ENCODE measurements at regions not wholly inside any gene's neighbourhood (a gene's known extent, or its start where the extent isn't known, plus 50 kb on each side); places are given as distances from the start of the nearest gene placed in this dataset.
A peak's percentile ranks its signal among the peaks of the same experiment; 100 is the strongest.

GRCh38 chr6:144721232-144721631, 436.1 kb downstream of the UTRN start:
- Mint-ChIP-seq H3K36me3 (ENCODE audit: low read depth) (peaks cover 17% of the 10 kb centered on the region), H3K4me1 (ENCODE audit: low read depth) (peaks cover 49% of the 10 kb centered on the region), H3K9me3 (no peaks in the 10 kb centered on the region), H3K27ac (no peak overlapping the region), H3K27me3 (ENCODE audit: insufficient read depth) (peaks cover 2% of the 10 kb centered on the region; the same call in 1 of the 2 replicates), H3K4me3 (no peak overlapping the region)
- TF ChIP-seq, protein P1, sequence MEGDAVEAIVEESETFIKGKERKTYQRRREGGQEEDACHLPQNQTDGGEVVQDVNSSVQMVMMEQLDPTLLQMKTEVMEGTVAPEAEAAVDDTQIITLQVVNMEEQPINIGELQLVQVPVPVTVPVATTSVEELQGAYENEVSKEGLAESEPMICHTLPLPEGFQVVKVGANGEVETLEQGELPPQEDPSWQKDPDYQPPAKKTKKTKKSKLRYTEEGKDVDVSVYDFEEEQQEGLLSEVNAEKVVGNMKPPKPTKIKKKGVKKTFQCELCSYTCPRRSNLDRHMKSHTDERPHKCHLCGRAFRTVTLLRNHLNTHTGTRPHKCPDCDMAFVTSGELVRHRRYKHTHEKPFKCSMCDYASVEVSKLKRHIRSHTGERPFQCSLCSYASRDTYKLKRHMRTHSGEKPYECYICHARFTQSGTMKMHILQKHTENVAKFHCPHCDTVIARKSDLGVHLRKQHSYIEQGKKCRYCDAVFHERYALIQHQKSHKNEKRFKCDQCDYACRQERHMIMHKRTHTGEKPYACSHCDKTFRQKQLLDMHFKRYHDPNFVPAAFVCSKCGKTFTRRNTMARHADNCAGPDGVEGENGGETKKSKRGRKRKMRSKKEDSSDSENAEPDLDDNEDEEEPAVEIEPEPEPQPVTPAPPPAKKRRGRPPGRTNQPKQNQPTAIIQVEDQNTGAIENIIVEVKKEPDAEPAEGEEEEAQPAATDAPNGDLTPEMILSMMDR (IDR thresholded peaks at IDR 0.05) = no peak
- DNase-seq = no peak

- Mint-ChIP-seq H3K36me3 (ENCODE audit: low read depth) (peaks cover 17% of the 10 kb centered on the region), H3K4me1 (ENCODE audit: low read depth) (peaks cover 42% of the 10 kb centered on the region), H3K27me3 (ENCODE audit: insufficient read depth) (peaks cover 2% of the 10 kb centered on the region; the same call in 1 of the 2 replicates), H3K27ac (peak overlapping the region; percentile 48), H3K4me3 (peak overlapping the region; percentile 31), H3K9me3 (no peaks in the 10 kb centered on the region)
- TF ChIP-seq, protein P1 (IDR thresholded peaks at IDR 0.05) = no peak
- DNase-seq = no peak
Measured at GRCh38 chr6:144722154-144722737, 437.1 kb downstream of the UTRN start.

DNA sequence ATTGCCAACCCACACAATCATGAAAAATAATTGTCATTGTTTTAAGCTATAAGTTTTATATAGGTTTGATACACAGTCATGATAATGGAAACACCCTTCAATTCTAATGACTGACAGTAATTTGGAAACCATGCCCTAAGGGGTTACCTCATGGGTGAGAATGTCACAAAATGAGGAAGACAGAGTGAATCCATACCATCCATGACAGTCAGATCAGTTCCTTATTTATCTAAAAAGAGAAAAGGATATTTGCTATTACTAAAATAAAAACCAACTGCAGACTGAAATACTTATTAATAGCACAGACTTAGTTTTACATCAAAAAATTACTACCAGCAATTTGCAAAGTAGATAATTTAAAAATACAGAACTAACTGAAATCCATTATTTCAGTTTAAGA, 437.8 kb downstream of the UTRN start:
- Mint-ChIP-seq H3K4me3 (no peak overlapping the region), H3K36me3 (ENCODE audit: low read depth) (peaks cover 17% of the 10 kb centered on the region), H3K4me1 (ENCODE audit: low read depth) (peaks cover 38% of the 10 kb centered on the region), H3K27me3 (ENCODE audit: insufficient read depth) (peaks cover 2% of the 10 kb centered on the region; the same call in 1 of the 2 replicates), H3K9me3 (no peaks in the 10 kb centered on the region), H3K27ac (no peak overlapping the region)
- no peak for DNase-seq
- TF ChIP-seq, protein P1 (IDR thresholded peaks at IDR 0.05) = no peak

DNA sequence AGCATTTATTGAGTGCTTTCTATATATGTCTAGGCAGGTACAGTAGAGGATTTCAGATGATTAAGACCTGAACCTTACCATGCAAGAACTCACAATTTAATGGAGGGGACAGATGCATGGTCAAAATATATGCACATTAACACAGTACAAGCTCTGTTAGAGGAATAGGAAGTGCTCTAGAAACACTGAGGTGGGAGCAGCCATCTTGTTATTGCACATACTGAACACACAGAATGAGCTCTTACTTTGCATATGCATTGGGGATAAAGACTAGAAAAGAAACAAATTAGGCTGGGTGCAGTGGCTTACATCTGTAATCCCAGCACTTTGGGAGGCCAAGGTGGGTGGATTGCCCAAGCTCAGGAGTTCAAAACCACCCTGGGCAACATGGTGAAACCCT, 438.3 kb downstream of the UTRN start:
- no peak for DNase-seq
- TF ChIP-seq, protein P1 (IDR thresholded peaks at IDR 0.05) = no peak
- peaks cover 2% of the 10 kb centered on the region; the same call in 1 of the 2 replicates for H3K27me3 Mint-ChIP-seq (ENCODE audit: insufficient read depth)
- H3K27ac Mint-ChIP-seq = no peak overlapping the region
- peaks cover 33% of the 10 kb centered on the region for H3K4me1 Mint-ChIP-seq (ENCODE audit: low read depth)
- H3K4me3 Mint-ChIP-seq = no peak overlapping the region
- H3K36me3 Mint-ChIP-seq (ENCODE audit: low read depth) = peaks cover 17% of the 10 kb centered on the region
- H3K9me3 Mint-ChIP-seq = no peaks in the 10 kb centered on the region

GRCh38 chr6:144724818-144725217, 439.7 kb downstream of the UTRN start:
- peaks cover 17% of the 10 kb centered on the region for H3K36me3 Mint-ChIP-seq (ENCODE audit: low read depth)
- DNase-seq = no peak
- H3K27ac Mint-ChIP-seq = no peak overlapping the region
- no peak overlapping the region for H3K4me3 Mint-ChIP-seq
- no peaks in the 10 kb centered on the region; the same call in 1 of the 2 replicates for H3K27me3 Mint-ChIP-seq (ENCODE audit: insufficient read depth)
- H3K9me3 Mint-ChIP-seq = no peaks in the 10 kb centered on the region
- peaks cover 20% of the 10 kb centered on the region for H3K4me1 Mint-ChIP-seq (ENCODE audit: low read depth)
- TF ChIP-seq, protein P1 (IDR thresholded peaks at IDR 0.05) = no peak

Measured in HFFc6 (cell line).